ENCODE measurements at regions not wholly inside any gene's neighbourhood (a gene's known extent, or its start where the extent isn't known, plus 50 kb on each side); places are given as distances from the start of the nearest gene placed in this dataset.

DNA sequence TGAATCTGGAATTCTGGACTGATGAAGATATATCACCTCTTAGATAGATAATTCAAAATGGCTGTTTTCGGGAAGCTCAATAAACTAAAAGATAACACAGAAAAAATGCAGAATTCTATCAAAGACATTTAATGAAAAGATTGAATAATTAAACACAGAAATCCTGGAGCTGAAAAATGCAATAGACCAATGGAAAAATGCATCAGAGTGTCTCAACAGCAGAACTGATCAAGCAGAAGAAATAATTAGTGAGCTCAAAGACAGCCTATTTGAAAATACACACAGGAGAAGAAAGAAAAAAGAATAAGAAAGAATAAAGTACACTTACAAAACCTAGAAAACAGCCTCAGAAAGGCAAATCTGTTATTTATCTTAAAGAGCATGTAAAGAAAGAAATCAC lies 356.4 kb upstream of the B3GAT1 start:
- ATAC-seq: no peak
- Histone ChIP-seq H3K4me3 (no peak overlapping the region), H2AFZ (ENCODE audit: low read depth, low read length) (no peak overlapping the region), H3K9me1 (ENCODE audit: control insufficient read depth, insufficient read depth, low read length) (no peaks in the 10 kb centered on the region), H4K20me1 (replicated peaks; ENCODE audit: control insufficient read depth, insufficient read depth, low read length) (no peaks in the 10 kb centered on the region), H3K36me3 (ENCODE audit: control insufficient read depth, insufficient read depth, low read length) (no peaks in the 10 kb centered on the region), H3K4me2 (ENCODE audit: insufficient read depth, low read length) (no peak overlapping the region), H3K27ac (ENCODE audit: extremely low read depth, low read depth, low read length) (no peak overlapping the region), H3K9me3 (replicated peaks; ENCODE audit: control insufficient read depth, insufficient read depth, low read depth, low read length) (no peaks in the 10 kb centered on the region), H3K9ac (ENCODE audit: insufficient read depth in 1 of 2, low read depth in 2 of 2, low read length in 2 of 2) (no peak overlapping the region), H3K79me2 (ENCODE audit: control insufficient read depth, insufficient read depth, low read length) (no peaks in the 10 kb centered on the region), H3K27me3 (ENCODE audit: control insufficient read depth in 2 of 2, insufficient read depth in 2 of 2, low read length in 2 of 2) (peaks cover 4 to 11% of the 10 kb centered on the region in 2 experiments; a peak in 3 of 5 replicates), H3K4me1 (replicated peaks in 1 of 2; ENCODE audit: control insufficient read depth in 2 of 2, insufficient read depth in 2 of 2, low read length in 2 of 2) (no peaks in the 10 kb centered on the region)
- CTCF ChIA-PET (ENCODE audit: low intra/inter-chr PET ratio): no interaction called here
- WGBS (ENCODE audit: insufficient coverage, low coverage, missing lambda C conversion rate): 0% methylated on average over 1 of the region's 1 CpG
- DNase-seq (ENCODE audit: extremely low read depth in 1 of 4, low spot score in 3 of 4): no peak
- BruUV-seq (replicated peaks): no TSS peak
- POLR2A ChIA-PET: no interaction called here
- FAIRE-seq: no peak
- no peak for TF ChIP-seq PHF8 (IDR thresholded peaks at IDR 0.05; ENCODE audit: borderline replicate concordance, low read length)
- TF ChIP-seq, protein P1, sequence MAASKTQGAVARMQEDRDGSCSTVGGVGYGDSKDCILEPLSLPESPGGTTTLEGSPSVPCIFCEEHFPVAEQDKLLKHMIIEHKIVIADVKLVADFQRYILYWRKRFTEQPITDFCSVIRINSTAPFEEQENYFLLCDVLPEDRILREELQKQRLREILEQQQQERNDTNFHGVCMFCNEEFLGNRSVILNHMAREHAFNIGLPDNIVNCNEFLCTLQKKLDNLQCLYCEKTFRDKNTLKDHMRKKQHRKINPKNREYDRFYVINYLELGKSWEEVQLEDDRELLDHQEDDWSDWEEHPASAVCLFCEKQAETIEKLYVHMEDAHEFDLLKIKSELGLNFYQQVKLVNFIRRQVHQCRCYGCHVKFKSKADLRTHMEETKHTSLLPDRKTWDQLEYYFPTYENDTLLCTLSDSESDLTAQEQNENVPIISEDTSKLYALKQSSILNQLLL (CRISPR knock-in tag; IDR thresholded peaks at IDR 0.05; ENCODE audit: borderline replicate concordance): no peak
- no peak for TF ChIP-seq SNAPC5 (CRISPR knock-in tag; IDR thresholded peaks at IDR 0.05)
- intact Hi-C loops (cut with micrococcal nuclease): no loop called here
- in situ Hi-C loops (cut with MboI): no loop called here

- Histone ChIP-seq H2AFZ (ENCODE audit: low read depth, low read length) (no peak overlapping the region), H3K36me3 (ENCODE audit: control insufficient read depth, insufficient read depth, low read length) (no peaks in the 10 kb centered on the region), H3K9me3 (replicated peaks; ENCODE audit: control insufficient read depth, insufficient read depth, low read depth, low read length) (no peaks in the 10 kb centered on the region), H3K27ac (ENCODE audit: extremely low read depth, low read depth, low read length) (no peak overlapping the region), H3K4me1 (replicated peaks in 1 of 2; ENCODE audit: control insufficient read depth in 2 of 2, insufficient read depth in 2 of 2, low read length in 2 of 2) (peaks cover 0 to 12% of the 10 kb centered on the region in 2 experiments; a peak in 1 of 5 replicates), H3K79me2 (ENCODE audit: control insufficient read depth, insufficient read depth, low read length) (no peaks in the 10 kb centered on the region), H3K4me3 (no peak overlapping the region), H3K9me1 (ENCODE audit: control insufficient read depth, insufficient read depth, low read length) (no peaks in the 10 kb centered on the region), H3K27me3 (ENCODE audit: control insufficient read depth in 2 of 2, insufficient read depth in 2 of 2, low read length in 2 of 2) (peaks cover 12 to 30% of the 10 kb centered on the region in 2 experiments; a peak in 3 of 5 replicates), H3K4me2 (ENCODE audit: insufficient read depth, low read length) (no peak overlapping the region), H4K20me1 (replicated peaks; ENCODE audit: control insufficient read depth, insufficient read depth, low read length) (no peaks in the 10 kb centered on the region), H3K9ac (ENCODE audit: insufficient read depth in 1 of 2, low read depth in 2 of 2, low read length in 2 of 2) (no peak overlapping the region)
- no TSS peak for BruUV-seq (replicated peaks)
- in situ Hi-C loops (cut with MboI): no loop called here
- ATAC-seq: no peak
- WGBS (ENCODE audit: insufficient coverage, low coverage, missing lambda C conversion rate): 0% methylated on average over 2 of the region's 2 CpGs
- DNase-seq (ENCODE audit: extremely low read depth in 1 of 4, low spot score in 3 of 4): no peak
- FAIRE-seq: no peak
- intact Hi-C loops (cut with micrococcal nuclease): no loop called here
- CTCF ChIA-PET (ENCODE audit: low intra/inter-chr PET ratio): no interaction called here
- POLR2A ChIA-PET: interaction anchor here (0.9 kb wide), 1 partner anchor 27 kb away, joined by 4 read pairs; no protein-coding TSS in a partner anchor
- no peak for TF ChIP-seq DACH1 (IDR thresholded peaks at IDR 0.05; ENCODE audit: partially characterized antibody)
- TF ChIP-seq, protein P2, sequence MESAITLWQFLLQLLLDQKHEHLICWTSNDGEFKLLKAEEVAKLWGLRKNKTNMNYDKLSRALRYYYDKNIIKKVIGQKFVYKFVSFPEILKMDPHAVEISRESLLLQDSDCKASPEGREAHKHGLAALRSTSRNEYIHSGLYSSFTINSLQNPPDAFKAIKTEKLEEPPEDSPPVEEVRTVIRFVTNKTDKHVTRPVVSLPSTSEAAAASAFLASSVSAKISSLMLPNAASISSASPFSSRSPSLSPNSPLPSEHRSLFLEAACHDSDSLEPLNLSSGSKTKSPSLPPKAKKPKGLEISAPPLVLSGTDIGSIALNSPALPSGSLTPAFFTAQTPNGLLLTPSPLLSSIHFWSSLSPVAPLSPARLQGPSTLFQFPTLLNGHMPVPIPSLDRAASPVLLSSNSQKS (CRISPR knock-in tag; IDR thresholded peaks at IDR 0.05): no peak
- no peak for TF ChIP-seq RBBP5 (IDR thresholded peaks at IDR 0.05; ENCODE audit: borderline replicate concordance, insufficient read depth, low read length, poor library complexity, severe bottlenecking)
- no peak for TF ChIP-seq ETS2 (tag; IDR thresholded peaks at IDR 0.05; ENCODE audit: borderline replicate concordance, poor library complexity, severe bottlenecking)
- TF ChIP-seq ZNF589 (CRISPR knock-in tag; IDR thresholded peaks at IDR 0.05; ENCODE audit: low read depth): no peak
- no peak for TF ChIP-seq JUNB (CRISPR knock-in tag; conservative IDR thresholded peaks at IDR 0.05)
- TF ChIP-seq, protein P3, sequence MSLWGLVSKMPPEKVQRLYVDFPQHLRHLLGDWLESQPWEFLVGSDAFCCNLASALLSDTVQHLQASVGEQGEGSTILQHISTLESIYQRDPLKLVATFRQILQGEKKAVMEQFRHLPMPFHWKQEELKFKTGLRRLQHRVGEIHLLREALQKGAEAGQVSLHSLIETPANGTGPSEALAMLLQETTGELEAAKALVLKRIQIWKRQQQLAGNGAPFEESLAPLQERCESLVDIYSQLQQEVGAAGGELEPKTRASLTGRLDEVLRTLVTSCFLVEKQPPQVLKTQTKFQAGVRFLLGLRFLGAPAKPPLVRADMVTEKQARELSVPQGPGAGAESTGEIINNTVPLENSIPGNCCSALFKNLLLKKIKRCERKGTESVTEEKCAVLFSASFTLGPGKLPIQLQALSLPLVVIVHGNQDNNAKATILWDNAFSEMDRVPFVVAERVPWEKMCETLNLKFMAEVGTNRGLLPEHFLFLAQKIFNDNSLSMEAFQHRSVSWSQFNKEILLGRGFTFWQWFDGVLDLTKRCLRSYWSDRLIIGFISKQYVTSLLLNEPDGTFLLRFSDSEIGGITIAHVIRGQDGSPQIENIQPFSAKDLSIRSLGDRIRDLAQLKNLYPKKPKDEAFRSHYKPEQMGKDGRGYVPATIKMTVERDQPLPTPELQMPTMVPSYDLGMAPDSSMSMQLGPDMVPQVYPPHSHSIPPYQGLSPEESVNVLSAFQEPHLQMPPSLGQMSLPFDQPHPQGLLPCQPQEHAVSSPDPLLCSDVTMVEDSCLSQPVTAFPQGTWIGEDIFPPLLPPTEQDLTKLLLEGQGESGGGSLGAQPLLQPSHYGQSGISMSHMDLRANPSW (CRISPR knock-in tag; IDR thresholded peaks at IDR 0.05): no peak
Observed at GRCh38 chr11:134765565-134765964, 353.5 kb upstream of the B3GAT1 start.
